Left hindlimb (tissue), 1 donor: ENCODE measurements at regions not wholly inside any gene's neighbourhood (a gene's known extent, or its start where the extent isn't known, plus 50 kb on each side); places are given as distances from the start of the nearest gene placed in this dataset.
"Not testable (repeated sequence)": the region's sequence is repeated elsewhere in the genome, so short reads cannot be mapped to it uniquely, and the experiment has no call there.

Source experiments
- DNase-seq: peaks from one replicate; pipeline ENCODE4 v3.0.0-alpha.2; 2018

DNA sequence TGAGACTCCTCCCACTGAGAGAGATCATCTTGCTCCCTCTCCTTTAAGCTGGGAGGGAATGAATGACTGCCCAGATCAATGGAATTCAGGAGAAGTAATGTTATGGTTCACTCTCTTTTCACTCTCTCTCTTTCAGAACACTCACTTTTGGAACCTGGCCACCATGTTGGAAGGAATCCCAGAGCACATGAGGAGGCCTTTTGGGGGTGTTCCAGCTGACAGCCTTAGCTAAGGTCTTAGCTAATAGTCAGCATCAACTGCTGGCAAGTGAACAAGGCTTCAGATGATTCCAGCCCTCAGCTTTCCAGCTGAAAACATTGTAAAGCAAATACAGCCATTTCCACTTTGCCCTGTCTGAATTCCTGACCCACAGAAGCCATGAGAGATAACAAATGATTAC, 124.0 kb upstream of the CLNK start:
- peak; percentile 87 for DNase-seq

DNA sequence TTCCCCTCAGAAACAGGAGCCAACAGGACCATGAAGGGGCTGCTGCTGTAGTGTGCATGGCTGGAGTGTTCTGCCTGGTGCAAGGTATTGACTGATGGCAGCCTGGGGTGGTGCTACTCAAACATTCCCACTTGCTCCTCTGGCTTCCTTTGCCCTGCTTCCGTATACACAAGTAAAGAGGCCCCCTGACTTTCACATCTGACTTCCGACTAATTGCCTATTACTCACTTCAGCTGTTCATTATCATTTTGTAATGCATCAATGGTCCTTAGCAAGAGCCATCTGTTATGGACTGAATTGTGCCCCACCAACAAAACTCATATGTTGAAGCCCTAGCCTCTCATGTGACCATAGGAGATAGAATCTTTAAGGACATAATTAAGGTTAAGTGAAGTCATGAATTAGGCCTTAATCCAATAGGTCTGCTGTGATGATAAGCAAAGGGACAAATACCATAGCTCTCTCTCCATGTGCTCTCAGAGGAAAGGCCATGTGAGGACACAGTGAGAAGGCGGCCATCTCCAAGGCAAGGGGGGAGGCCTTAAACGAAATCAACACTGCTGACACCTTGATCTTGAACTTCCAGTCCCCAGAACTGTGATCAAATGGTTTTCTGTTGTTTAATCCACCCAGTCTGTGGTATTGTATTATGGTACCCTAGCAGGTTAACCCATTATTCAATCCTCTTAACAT, 122.5 kb upstream of the CLNK start:
- DNase-seq, result no peak

- DNase-seq, result no peak
These were observed 119.3 kb upstream of the CLNK start for GRCh38 chr4:10803713-10804343.

- no peak for DNase-seq
These were observed 102.8 kb upstream of the CLNK start for GRCh38 chr4:10787365-10787764.

- no peak for DNase-seq
These were observed 100.1 kb upstream of the CLNK start for GRCh38 chr4:10784621-10785020.

- DNase-seq, result no peak
These were observed 98.8 kb upstream of the CLNK start for GRCh38 chr4:10783351-10783750.

GRCh38 chr4:10781805-10782204, 97.2 kb upstream of the CLNK start:
- no peak for DNase-seq

DNA sequence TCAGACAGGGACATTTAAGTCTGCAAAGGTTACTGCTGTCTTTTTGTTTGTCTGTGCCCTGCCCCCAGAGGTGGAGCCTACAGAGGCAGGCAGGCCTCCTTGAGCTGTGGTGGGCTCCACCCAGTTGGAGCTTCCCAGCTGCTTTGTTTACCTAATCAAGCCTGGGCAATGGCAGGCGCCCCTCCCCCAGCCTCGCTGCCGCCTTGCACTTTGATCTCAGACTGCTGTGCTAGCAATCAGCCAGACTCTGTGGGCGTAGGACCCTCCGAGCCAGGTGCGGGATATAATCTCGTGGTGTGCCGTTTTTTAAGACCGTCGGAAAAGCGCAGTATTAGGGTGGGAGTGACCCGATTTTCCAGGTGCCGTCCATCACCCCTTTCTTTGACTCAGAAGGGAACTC, 96.2 kb upstream of the CLNK start:
- DNase-seq, result not testable (repeated sequence)

DNA sequence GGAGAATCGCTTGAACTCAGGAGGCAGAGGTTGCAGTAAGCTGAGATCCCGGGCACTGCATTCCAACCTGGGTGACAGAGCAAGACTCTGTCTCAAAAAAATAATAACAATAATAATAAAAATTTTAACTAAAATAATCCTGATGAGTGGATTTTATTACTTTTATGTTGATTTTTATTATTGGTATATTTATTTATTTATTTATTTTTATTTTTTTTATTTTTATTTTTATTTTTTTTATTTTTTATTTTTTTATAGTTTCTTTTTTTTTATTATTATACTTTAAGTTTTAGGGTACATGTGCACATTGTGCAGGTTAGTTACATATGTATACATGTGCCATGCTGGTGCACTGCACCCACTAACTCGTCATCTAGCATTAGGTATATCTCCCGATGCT, 90.6 kb upstream of the CLNK start:
- DNase-seq, result not testable (repeated sequence)

- no peak for DNase-seq
These were observed 89.1 kb upstream of the CLNK start for GRCh38 chr4:10773656-10774055.

DNA sequence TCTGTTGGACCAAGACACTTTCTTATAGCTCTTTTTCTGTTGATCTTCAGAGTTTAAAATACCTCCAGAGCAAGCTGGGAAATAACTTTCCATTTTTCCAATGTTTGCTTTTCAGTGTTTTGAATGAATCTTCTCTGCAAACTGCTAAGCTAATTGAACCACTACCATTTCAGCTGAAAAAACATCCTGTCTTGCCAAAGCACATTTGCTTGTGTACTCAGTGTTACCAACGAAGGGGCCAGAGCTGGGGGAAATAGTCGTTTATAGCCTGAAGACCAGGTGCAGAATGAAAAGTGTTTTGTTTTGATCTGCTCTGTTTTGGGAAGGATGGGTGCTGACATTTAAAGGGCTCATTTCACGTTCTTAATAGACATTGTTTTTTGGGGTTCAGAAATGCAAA, 88.4 kb upstream of the CLNK start:
- no peak for DNase-seq

GRCh38 chr4:10765386-10765785, 80.8 kb upstream of the CLNK start:
- no peak for DNase-seq

DNA sequence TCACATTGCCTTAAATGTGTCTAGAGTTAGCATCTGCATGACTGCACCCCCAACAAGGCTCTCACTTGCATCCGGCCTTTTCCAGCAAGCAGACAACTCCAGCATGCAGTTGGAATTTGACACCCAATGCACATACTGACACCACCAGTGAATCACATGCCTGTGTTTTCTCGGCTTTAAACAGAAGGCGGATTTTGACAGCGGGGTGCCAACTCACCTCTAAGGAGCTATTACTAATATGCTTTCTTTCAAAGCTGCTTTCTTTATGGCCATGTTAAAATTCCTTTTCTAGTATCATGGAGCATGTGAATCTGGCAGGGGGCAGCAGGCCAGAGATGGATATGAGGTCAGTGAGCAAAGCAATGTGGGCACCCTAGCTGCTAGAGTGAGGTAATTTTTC, 78.0 kb upstream of the CLNK start:
- no peak for DNase-seq

GRCh38 chr4:10761903-10762302, 77.3 kb upstream of the CLNK start:
- no peak for DNase-seq

- DNase-seq, result no peak
These were observed 75.5 kb upstream of the CLNK start for GRCh38 chr4:10760086-10760485.

DNA sequence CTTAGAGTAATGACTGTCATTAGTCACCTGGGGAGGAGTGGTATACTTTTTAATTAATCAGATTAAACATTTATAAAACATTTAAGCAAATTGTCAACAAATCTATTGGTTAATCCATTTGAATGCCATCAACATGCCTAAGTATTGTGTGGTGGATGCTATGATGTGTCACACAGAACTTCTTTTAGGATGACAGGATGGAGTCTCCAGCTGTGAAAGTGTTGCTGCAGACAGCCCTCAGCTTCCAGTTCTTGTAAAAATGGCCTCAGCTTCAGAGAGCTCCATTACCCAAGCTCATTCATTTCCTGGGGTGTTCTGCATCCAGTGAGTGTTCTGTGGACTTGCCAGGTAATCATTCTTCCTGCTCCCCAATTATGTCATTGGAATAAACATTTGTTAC, 74.3 kb upstream of the CLNK start:
- no peak for DNase-seq

DNA sequence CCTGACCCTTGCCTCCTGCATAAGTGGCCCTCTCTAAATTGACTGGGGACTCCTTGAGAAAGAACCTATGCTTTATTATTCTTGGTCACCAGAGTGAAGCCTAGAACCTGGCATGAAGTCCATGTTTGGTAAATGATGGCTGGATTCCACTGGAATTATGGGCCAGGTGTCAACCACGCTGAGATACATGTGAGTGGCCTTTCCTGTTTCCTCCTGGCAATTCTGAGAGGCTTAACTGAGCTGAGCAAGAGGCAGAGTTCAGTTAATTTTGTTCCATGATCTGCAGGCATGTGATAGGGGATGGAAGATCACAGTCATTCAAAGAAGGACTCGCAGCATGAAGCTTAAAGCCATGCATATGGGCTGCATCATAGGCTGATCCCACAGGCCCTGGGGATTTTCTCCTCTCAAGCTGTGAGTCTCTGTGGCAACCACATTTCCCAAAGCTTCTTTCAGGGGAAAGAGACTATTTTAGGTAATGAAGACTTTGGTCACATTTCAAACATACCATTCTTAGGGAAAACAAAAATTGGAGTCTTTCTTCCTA, 69.4 kb upstream of the CLNK start:
- no peak for DNase-seq

DNA sequence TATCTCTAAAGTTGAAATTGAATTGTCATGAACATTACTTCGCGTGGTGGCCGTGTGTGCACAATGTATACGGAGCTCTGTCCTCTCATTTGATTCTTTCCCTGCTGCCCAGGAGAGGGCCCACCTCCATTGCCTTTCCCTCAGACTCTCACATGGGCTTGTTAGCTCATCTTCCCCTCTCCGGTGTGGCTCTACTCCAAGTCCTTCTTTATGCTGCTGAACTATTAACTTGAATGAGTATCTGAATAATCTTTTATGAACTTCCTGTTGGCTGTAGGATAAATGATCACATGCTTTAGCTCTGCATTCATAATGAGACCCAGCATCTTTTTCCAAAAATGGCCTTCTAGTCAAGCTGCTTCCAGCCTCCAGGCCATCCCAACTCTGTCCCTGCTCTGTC, 68.8 kb upstream of the CLNK start:
- DNase-seq, result peak; percentile 40

- peak; percentile 39 for DNase-seq
These were observed 66.1 kb upstream of the CLNK start for GRCh38 chr4:10750714-10751113.

DNA sequence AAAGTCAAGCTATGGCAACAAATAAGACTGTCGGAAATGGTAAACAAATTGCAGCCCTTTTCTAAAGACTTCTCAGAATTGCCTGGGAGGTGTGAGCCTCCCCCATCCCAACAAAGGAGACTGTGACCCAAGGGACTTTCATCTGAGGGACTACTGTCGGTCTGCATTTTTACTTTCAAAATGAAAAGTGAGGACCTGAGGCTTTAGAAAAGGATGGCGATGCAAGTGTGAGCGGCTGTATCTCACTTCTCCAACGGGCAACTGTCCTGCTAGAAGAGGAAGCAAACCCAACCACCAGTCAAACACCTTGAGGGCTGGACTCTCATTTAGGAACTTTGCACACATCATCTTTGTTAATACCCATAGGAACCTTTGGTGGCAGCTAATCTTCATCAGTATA, 62.6 kb upstream of the CLNK start:
- no peak for DNase-seq

DNA sequence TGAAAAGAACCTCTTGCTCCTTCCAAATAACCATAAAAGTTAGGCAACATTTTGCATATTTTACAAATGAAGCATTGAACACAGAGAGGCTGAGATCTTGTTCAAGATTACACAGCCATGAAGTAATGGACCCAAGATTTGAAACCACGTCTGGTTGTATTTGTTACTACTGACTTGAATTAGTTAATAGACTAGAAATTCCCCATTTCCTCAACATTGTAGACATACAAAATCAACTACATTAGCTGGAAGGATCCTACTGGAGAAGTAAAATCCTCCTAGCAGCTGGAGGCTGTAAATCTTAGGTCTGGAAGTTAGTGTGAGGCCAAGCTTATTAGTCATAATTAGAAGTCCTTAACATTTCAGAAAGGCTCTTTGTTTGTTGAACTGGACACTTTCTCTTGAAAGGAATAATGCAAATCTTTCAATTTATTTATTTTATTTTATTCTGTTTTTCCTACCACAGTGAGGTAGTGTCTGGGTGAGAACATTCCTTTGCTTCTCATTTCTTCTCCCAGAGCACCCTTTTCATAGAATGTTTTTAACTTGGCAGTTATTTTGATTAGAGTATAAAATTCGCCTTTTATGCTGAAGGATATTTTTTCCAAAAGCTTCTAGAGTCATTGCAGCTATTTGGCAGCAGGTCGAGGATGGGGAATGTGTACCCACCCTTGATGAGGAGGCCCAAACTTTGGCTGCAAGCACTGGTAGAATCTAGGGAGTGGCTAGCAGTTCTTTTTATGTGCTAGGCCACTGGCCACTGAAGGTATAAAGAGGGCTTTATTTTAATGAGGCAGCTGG, 62.0 kb upstream of the CLNK start:
- peak; percentile 40 for DNase-seq

- DNase-seq, result no peak
These were observed 58.8 kb upstream of the CLNK start for GRCh38 chr4:10743357-10743756.

DNA sequence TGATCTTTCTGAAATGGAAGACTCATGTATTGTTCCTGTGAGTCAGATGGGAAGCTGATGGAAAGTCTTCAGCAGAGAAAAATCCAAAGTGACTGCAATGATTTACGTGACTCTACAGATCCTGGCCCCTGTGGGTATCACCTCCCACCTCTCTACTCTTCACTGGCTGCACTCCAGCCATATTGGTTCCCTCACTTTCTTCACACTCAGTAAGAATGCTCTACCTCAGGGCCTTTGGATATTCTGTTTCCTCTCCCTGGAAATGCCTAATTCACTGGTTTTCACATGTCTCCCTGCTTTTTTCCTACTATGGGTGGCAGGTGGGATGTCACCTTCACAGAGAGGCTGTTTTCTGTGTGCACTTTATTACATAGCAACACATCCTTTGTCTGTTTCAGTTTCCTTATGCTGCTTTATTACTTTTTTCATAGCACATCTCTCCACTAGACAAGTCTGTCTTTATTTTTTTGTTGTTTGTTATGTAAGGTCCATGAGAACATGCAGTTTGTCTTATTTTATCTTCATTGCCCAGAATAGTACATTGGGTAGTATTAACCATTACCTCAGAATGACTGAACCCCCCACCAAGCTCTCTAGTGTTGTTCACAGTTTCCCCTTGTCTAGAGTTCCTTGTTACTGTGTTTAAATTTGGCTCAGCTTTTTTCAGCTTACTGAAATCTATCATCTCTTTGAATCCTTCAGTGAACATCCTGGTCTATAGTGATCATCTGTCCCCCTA, 57.6 kb upstream of the CLNK start:
- DNase-seq, result no peak
